UCSD-AML1 (cell line): ENCODE measurements at regions not wholly inside any gene's neighbourhood (a gene's known extent, or its start where the extent isn't known, plus 50 kb on each side); places are given as distances from the start of the nearest gene placed in this dataset.

ENCODE experiments used
- DNase-seq: peaks from one replicate; lab custom pipeline; 2025; ENCODE audit not compliant: unreplicated experiment; lab: John Stamatoyannopoulos, UW

- DNase-seq, result no peak
Measured at GRCh38 chr6:19660123-19660910, 176.9 kb upstream of the ID4 start.

DNA sequence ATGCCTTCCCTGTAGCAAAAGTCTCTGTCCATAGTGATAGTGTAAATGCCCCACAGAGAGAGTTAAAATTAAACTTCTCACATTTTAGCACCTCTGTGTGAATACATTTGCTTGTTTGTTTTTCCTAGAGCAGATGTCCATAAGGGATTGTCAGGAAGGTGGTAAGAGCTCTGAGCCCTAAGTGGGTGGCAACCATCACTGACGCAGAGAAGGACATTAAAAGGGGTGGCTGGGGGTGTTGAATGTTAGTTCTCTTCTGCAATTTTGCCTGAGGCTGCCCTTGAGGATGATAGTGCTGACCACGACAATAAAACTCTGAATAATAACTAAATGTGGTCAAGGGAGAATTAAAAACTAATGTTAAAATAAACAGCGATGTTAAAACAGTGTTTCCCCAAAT lies 174.3 kb upstream of the ID4 start:
- DNase-seq, result no peak

DNA sequence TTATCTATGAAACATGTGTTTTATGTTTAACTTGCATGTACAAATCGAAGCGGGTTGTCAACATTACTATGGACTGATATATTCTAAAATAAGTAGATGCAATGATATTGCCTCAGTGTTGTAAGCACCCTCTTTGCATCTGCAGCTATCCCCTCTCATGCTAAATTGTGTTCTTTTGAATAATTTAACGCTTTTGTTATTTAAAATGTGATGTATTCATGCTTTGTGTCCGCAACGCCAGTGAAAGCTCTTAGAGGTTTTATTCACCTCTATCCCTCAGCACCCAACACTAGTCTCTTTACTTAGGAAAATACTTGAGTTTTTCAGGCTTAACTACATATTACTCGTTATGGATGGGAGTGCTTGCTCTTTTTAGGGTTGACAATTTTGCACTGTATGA lies 173.7 kb upstream of the ID4 start:
- no peak for DNase-seq

- no peak for DNase-seq
Measured at GRCh38 chr6:19664050-19664449, 173.1 kb upstream of the ID4 start.

- DNase-seq, result no peak
Measured at GRCh38 chr6:19664878-19665612, 172.1 kb upstream of the ID4 start.

DNA sequence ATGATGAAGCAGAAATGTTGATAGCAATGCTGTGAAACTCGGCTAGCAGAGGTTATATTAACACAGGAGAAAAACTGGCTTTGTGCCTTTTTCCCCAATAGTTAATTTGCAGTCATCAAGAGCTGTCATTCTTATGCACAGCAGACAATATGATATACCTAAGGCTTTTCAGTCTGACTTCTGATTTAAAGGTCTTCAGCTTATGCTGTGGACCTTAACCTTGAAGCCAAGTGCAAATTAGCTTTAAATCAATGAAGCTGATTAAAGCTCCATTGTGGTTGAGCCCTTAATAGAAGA lies 171.6 kb upstream of the ID4 start:
- no peak for DNase-seq

GRCh38 chr6:19668710-19669109 lies 168.5 kb upstream of the ID4 start:
- no peak for DNase-seq

DNA sequence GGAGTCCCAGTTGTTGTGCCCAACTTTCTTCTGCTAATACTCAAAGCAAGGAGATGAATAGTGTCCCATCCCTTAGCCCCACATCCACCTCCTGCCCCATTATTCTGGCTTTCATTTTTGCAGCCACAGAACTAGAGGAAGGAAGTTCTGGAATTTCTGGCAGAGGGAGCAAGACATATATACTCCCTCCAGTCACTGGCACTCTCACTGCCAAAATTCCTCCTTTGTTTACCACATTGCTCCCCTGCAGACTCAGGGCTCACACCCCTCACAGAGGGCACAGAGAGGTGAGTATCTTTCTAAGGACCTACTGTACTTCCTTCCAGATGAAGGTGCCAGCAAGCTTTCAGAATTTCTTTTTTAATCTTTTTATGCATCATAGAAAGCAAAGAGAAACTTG lies 168.0 kb upstream of the ID4 start:
- DNase-seq, result no peak

DNA sequence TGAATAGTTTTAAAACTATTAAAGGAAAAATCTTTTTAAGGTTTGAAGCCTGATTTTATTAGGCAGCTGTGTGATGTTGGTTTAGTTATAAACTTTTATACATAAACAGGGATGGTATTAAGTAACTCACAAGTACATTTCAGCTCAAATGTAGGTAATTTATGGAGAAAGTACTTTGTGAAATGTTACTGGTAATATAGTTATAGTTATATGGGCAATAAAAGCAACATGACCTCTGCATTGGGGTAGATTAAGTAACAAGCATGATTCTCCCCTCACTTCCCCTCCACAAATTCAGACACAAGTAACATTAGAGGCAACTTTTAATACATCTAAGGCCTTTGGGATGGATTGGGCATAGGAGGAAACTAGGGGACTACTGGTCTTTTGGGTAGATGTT lies 154.3 kb upstream of the ID4 start:
- DNase-seq, result no peak

- DNase-seq, result no peak
Measured at GRCh38 chr6:19690325-19691075, 146.7 kb upstream of the ID4 start.

DNA sequence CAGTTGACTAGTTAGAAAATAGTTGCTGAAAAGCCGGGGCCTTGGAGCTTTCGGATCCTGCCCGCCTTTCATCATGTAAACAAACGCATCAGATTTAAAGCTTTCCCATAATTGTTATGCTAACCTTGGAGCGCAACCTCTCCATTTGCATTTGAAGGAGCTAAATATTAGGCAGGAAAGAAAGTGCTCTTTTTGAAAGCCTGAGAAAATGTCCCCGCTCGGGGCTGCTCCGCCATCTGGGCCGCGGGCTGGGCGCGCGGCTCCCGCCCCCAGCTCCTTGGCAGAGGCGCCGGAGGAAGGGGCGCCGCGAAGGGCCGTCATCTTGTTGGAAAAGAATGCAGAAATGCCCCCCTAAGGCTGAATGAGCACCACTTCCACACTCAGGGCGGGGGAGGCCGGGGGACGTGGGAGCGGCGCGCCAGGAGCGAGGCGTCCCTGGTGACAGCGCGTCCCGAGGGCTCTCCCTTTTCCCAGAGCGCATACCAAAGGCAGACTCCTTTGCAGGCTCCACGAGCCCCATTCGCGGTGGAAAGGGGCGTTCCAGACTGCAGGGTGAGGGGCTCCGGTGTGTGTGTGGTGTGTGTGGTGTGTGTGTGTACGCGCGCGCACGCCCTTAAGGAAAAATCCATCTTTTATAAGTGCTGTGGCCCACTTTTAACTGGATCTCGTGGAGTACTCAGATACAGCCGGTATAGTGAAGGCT lies 145.6 kb upstream of the ID4 start:
- no peak for DNase-seq

GRCh38 chr6:19692506-19693298 lies 144.5 kb upstream of the ID4 start:
- DNase-seq, result no peak

DNA sequence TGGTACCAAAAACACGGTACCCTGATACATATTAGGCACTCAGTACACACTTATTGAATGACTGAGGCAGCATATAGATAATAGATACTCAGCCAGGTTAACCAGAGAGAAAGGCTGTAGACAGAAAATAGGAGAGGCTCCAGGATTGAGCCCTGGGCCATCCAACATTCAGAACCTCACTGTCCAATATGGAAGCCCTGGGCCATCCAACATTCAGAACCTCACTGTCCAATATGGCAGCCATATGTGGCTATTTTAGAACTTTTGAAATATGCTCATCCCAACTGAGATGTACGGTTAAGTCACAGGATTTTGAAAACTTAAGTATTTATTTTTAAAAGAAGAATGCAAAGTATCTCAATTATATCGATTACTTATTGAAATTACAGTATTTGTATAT lies 142.5 kb upstream of the ID4 start:
- DNase-seq, result no peak

GRCh38 chr6:19697744-19698290 lies 139.4 kb upstream of the ID4 start:
- no peak for DNase-seq

DNA sequence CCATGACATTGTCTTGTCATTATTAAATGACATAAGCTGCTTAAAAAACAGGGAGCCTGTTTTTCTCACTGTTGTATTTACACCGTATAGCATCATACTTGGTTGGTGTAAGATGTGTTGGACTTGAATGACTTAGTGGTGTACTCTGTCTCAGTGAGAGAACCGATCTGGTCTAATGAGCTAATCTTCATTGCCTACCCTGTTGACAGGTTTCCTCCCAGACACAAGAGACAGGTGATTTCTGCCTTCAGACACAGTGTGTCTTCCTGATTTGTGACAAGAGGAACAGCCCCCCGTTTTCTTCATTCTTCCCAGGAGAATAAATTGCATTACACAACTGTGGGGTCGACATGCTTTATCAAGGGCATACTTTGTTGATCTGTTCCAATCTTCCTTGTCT lies 137.2 kb upstream of the ID4 start:
- DNase-seq, result no peak

- DNase-seq, result no peak
Measured at GRCh38 chr6:19705606-19706005, 131.6 kb upstream of the ID4 start.

DNA sequence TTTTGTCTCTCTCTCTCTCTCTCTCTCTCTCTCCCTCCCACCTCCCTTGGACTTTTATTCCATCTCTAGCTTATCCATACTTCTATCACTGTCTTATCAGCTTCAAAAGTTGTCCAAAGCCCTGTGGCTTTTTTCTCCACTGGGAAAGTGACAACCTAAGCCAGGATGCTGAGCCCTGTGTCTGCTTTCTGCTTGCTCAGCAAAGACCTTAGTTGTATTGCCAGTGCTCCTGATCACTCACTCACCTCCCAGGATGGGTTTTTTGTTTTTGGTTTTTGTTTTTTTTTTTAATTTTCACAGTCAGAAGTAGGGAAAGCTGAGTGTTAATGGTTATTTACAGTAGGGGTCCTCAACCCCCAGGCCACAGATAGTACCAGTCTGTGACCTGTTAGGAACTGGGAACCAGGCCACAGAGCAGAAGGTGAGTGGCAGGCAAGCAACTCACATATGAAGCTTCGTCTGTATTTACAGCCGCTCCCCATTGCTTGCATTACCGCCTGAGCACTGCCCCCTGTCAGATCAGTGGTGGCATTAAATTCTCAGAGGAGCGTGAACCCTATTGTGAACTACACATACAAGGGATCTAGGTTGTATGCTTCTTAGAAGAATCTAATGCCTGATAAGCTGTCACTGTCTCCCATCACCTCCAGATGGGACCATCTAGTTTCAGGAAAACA lies 125.0 kb upstream of the ID4 start:
- DNase-seq, result no peak

- DNase-seq, result no peak
Measured at GRCh38 chr6:19712998-19713397, 124.2 kb upstream of the ID4 start.

- no peak for DNase-seq
Measured at GRCh38 chr6:19713411-19713810, 123.8 kb upstream of the ID4 start.

GRCh38 chr6:19713984-19714383 lies 123.2 kb upstream of the ID4 start:
- DNase-seq, result no peak
